Large intestine (tissue), 3 donors: ENCODE measurements at regions not wholly inside any gene's neighbourhood (a gene's known extent, or its start where the extent isn't known, plus 50 kb on each side); places are given as distances from the start of the nearest gene placed in this dataset.
A peak's percentile ranks its signal among the peaks of the same experiment; 100 is the strongest.

Source experiments
- DNase-seq, 2 donors: peaks; one replicate each; pipeline versions ENCODE4 v3.0.0 to v3.0.0-alpha.2; 2013
- H3K27ac ChIP-seq: one replicate; pipeline ENCODE4 v1.5.1; 2013; ENCODE audit warnings: low read length
- H3K27me3 ChIP-seq: 2 replicates; pipeline ENCODE4 v1.6.1; 2013; ENCODE audit warnings: low read length; ENCODE audit not compliant: control insufficient read depth, insufficient read depth
- H3K36me3 ChIP-seq: 2 replicates; pipeline ENCODE4 v1.6.1; 2013; ENCODE audit warnings: low read length; ENCODE audit not compliant: control insufficient read depth, insufficient read depth
- H3K4me1 ChIP-seq: one replicate; pipeline ENCODE4 v1.6.1; 2013; ENCODE audit warnings: low read length; ENCODE audit not compliant: control insufficient read depth, insufficient read depth
- H3K4me3 ChIP-seq: one replicate; pipeline ENCODE4 v1.5.1; 2013; ENCODE audit warnings: low read length
- H3K9me3 ChIP-seq: one replicate; pipeline ENCODE4 v1.6.1; 2013; ENCODE audit warnings: mild to moderate bottlenecking, low read depth, low read length, moderate library complexity; ENCODE audit not compliant: control insufficient read depth
- WGBS: methylation state at CpG from one replicate; pipeline ENCODE4 v1.1.5; 2013; ENCODE audit warnings: low lambda C conversion rate; ENCODE audit not compliant: insufficient coverage; 5-methylcytosine and 5-hydroxymethylcytosine counted together

- Histone ChIP-seq H3K27ac (no peak overlapping the region), H3K4me1 (no peaks in the 10 kb centered on the region), H3K36me3 (no peaks in the 10 kb centered on the region), H3K9me3 (no peaks in the 10 kb centered on the region), H3K27me3 (no peaks in the 10 kb centered on the region), H3K4me3 (no peak overlapping the region)
- no CpG with 5 or more reads among the region's 3 CpGs for WGBS
- DNase-seq: no peak
Measured at GRCh38 chr9:13627071-13627470, 347.6 kb upstream of the MPDZ start.

GRCh38 chr9:13626601-13627000 is 347.1 kb upstream of the MPDZ start:
- no CpG with 5 or more reads among the region's 1 CpG for WGBS
- no peaks in the 10 kb centered on the region for H3K4me1 ChIP-seq
- DNase-seq: no peak
- H3K9me3 ChIP-seq: no peaks in the 10 kb centered on the region
- H3K4me3 ChIP-seq: no peak overlapping the region
- no peaks in the 10 kb centered on the region for H3K36me3 ChIP-seq
- H3K27ac ChIP-seq: no peak overlapping the region
- no peaks in the 10 kb centered on the region for H3K27me3 ChIP-seq

- H3K36me3 ChIP-seq: no peaks in the 10 kb centered on the region
- 100% methylated on average over 2 of the region's 6 CpGs for WGBS
- no peaks in the 10 kb centered on the region for H3K9me3 ChIP-seq
- H3K4me1 ChIP-seq: no peaks in the 10 kb centered on the region
- DNase-seq: no peak
- H3K4me3 ChIP-seq: no peak overlapping the region
- no peaks in the 10 kb centered on the region for H3K27me3 ChIP-seq
- H3K27ac ChIP-seq: no peak overlapping the region
Measured at GRCh38 chr9:13621872-13622564, 342.5 kb upstream of the MPDZ start.

- no peak overlapping the region for H3K4me3 ChIP-seq
- no peak for DNase-seq
- H3K4me1 ChIP-seq: no peaks in the 10 kb centered on the region
- no peak overlapping the region for H3K27ac ChIP-seq
- no peaks in the 10 kb centered on the region for H3K27me3 ChIP-seq
- no peaks in the 10 kb centered on the region for H3K9me3 ChIP-seq
- H3K36me3 ChIP-seq: no peaks in the 10 kb centered on the region
- 83% methylated on average over 2 of the region's 2 CpGs for WGBS
Measured at GRCh38 chr9:13616491-13617035, 337.1 kb upstream of the MPDZ start.

GRCh38 chr9:13615660-13616490 is 336.4 kb upstream of the MPDZ start:
- DNase-seq: peak in 1 of 2 donors; percentile 5
- Histone ChIP-seq H3K27ac (no peak overlapping the region), H3K4me3 (no peak overlapping the region), H3K4me1 (no peaks in the 10 kb centered on the region), H3K36me3 (no peaks in the 10 kb centered on the region), H3K27me3 (no peaks in the 10 kb centered on the region), H3K9me3 (no peaks in the 10 kb centered on the region)
- WGBS: 64% methylated on average over 5 of the region's 7 CpGs

- H3K27ac ChIP-seq: no peak overlapping the region
- no peaks in the 10 kb centered on the region for H3K9me3 ChIP-seq
- no peak for DNase-seq
- no peaks in the 10 kb centered on the region for H3K4me1 ChIP-seq
- 88% methylated on average over 1 of the region's 4 CpGs for WGBS
- H3K27me3 ChIP-seq: no peaks in the 10 kb centered on the region
- no peaks in the 10 kb centered on the region for H3K36me3 ChIP-seq
- no peak overlapping the region for H3K4me3 ChIP-seq
Measured at GRCh38 chr9:13614060-13614459, 334.6 kb upstream of the MPDZ start.

- Histone ChIP-seq H3K36me3 (no peaks in the 10 kb centered on the region), H3K4me1 (no peaks in the 10 kb centered on the region), H3K4me3 (no peak overlapping the region), H3K27me3 (no peaks in the 10 kb centered on the region), H3K9me3 (no peaks in the 10 kb centered on the region), H3K27ac (no peak overlapping the region)
- WGBS: 100% methylated on average over 1 of the region's 2 CpGs
- DNase-seq: no peak
Measured at GRCh38 chr9:13613296-13613695, 333.8 kb upstream of the MPDZ start.

- 53% methylated on average over 3 of the region's 6 CpGs for WGBS
- DNase-seq: no peak
- H3K9me3 ChIP-seq: no peaks in the 10 kb centered on the region
- H3K4me3 ChIP-seq: no peak overlapping the region
- no peak overlapping the region for H3K27ac ChIP-seq
- no peaks in the 10 kb centered on the region for H3K4me1 ChIP-seq
- H3K27me3 ChIP-seq: no peaks in the 10 kb centered on the region
- no peaks in the 10 kb centered on the region for H3K36me3 ChIP-seq
Measured at GRCh38 chr9:13608451-13608850, 329.0 kb upstream of the MPDZ start.

- Histone ChIP-seq H3K9me3 (no peaks in the 10 kb centered on the region), H3K4me1 (no peaks in the 10 kb centered on the region), H3K27me3 (no peaks in the 10 kb centered on the region), H3K36me3 (no peaks in the 10 kb centered on the region), H3K27ac (no peak overlapping the region), H3K4me3 (no peak overlapping the region)
- WGBS: no CpG with 5 or more reads among the region's 6 CpGs
- DNase-seq: no peak
Measured at GRCh38 chr9:13607481-13608441, 328.3 kb upstream of the MPDZ start.

GRCh38 chr9:13606586-13606985 is 327.1 kb upstream of the MPDZ start:
- Histone ChIP-seq H3K9me3 (no peaks in the 10 kb centered on the region), H3K27me3 (no peaks in the 10 kb centered on the region), H3K4me1 (no peaks in the 10 kb centered on the region), H3K27ac (no peak overlapping the region), H3K36me3 (no peaks in the 10 kb centered on the region), H3K4me3 (no peak overlapping the region)
- WGBS: 76% methylated on average over 3 of the region's 5 CpGs
- no peak for DNase-seq
